ENCODE measurements at regions not wholly inside any gene's neighbourhood (a gene's known extent, or its start where the extent isn't known, plus 50 kb on each side); places are given as distances from the start of the nearest gene placed in this dataset.

DNA sequence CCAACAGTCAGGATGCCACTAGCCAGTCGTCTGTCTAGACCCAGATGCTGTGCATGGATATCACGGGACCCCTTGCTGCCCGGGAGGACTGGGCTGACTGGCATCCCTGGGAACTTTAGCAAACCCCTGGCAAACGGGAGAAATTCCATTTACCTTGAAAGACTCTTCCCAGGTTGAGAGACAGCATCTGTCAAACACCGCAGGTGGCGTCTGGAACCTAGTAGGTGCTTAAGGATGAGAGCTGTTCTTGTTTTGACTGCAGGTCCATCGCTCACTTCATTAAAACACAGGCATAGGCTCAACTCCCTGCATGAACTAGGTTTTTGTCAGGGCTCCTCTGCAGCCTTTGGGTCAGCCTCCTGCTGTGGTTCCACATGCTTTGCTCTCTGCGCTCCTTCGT is 546.3 kb downstream of the BCL11B start:
- TF ChIP-seq, protein P1, sequence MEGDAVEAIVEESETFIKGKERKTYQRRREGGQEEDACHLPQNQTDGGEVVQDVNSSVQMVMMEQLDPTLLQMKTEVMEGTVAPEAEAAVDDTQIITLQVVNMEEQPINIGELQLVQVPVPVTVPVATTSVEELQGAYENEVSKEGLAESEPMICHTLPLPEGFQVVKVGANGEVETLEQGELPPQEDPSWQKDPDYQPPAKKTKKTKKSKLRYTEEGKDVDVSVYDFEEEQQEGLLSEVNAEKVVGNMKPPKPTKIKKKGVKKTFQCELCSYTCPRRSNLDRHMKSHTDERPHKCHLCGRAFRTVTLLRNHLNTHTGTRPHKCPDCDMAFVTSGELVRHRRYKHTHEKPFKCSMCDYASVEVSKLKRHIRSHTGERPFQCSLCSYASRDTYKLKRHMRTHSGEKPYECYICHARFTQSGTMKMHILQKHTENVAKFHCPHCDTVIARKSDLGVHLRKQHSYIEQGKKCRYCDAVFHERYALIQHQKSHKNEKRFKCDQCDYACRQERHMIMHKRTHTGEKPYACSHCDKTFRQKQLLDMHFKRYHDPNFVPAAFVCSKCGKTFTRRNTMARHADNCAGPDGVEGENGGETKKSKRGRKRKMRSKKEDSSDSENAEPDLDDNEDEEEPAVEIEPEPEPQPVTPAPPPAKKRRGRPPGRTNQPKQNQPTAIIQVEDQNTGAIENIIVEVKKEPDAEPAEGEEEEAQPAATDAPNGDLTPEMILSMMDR (IDR thresholded peaks at IDR 0.05): no peak
- TF ChIP-seq EP300 (IDR thresholded peaks at IDR 0.05) (no peak), POLR2AphosphoS5 (IDR thresholded peaks at IDR 0.05) (no peak), POLR2A (IDR thresholded peaks at IDR 0.05) (no peak)
